Stimulated activated CD4-positive, alpha-beta T cell treated with anti-CD3 and anti-CD28 coated beads, Interleukin-12 subunit alpha, Interleukin-12 subunit beta, amount 100 ng/mL, for 4 hours (primary cell): ENCODE measurements at regions not wholly inside any gene's neighbourhood (a gene's known extent, or its start where the extent isn't known, plus 50 kb on each side); places are given as distances from the start of the nearest gene placed in this dataset.
"Not testable (repeated sequence)": the region's sequence is repeated elsewhere in the genome, so short reads cannot be mapped to it uniquely, and the experiment has no call there.

Experiments used
- DNase-seq: peaks from one replicate; pipeline ENCODE4 v3.0.0-alpha.2; 2020

- not testable (repeated sequence) for DNase-seq
These were observed 133.4 kb upstream of the KCNJ18 start for GRCh38 chr17:21558921-21559320.

DNA sequence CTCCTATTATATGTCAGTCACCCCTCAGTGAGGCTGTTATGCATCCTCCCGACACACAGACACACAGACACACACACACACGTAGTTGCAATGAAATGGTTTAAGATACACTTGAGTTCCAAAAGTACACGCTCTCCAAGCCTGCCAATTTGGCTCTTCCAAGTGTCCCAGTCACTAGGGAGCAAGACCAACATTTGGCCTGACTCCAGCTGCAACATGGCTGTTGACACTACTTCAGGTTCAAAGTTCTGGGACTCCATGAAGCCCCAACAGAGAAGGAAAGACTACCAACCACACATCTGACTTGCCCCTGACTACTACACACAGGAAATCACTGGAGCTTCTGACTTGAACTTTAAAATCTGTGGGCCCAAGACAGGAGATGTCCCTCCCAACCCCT is 128.1 kb upstream of the KCNJ18 start:
- no peak for DNase-seq

DNA sequence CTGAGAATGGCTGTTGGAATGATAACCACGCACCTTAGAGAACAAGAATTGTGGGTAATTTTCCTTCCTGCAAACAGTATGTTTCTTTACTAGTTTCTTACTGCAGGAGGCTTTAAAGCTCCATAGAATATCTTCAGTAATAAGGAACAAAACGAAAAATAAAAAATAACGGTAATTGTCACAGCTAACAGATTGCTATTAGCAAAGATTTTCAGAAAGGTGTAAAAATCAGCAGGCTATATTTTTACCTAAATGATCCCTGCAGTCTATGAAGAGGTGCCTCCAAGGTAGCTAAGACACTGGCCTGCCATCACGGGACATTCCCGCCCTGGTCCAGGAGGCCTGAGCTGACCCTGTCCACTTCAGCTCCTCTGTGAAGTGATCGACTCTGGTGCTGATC is 127.6 kb upstream of the KCNJ18 start:
- not testable (repeated sequence) for DNase-seq

GRCh38 chr17:21570427-21570826 is 121.9 kb upstream of the KCNJ18 start:
- DNase-seq, result not testable (repeated sequence)

GRCh38 chr17:21572148-21572547 is 120.2 kb upstream of the KCNJ18 start:
- DNase-seq, result not testable (repeated sequence)

DNA sequence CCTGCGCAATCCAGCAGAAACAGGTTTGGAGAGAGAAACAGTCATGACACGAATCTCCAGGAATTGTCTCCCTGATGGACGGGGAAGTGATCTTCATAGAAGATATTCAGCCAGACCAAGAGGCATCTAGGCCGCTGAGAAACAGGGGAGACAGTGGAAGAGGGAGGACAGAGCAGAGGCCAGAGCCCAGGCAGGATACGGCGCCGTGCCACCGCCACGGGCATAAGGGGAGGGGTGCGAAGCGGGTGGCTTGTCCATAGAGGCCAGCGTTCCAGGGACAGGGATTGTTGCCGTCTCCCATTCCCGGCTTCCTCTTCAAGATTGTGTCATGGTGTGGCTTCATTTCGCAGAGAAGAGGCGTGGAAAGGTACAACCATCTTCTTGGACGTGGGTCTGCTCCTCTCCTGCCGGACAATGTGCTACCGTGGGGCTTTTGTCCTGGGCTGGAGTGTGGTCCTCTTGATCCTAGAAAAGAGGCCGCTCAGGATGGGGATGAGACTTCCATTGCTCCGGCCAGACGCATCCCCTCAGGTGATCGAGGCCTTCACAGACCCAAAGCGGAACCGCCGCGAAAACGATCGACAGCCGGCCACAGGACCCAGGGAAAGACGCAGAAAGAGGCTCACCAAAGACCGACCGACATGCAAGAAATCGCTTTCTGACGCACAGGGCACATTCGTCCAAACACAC is 118.9 kb upstream of the KCNJ18 start:
- DNase-seq, result not testable (repeated sequence)

GRCh38 chr17:21573961-21574610 is 118.2 kb upstream of the KCNJ18 start:
- DNase-seq, result peak; percentile 43

- DNase-seq, result not testable (repeated sequence)
These were observed 117.6 kb upstream of the KCNJ18 start for GRCh38 chr17:21574611-21575255.

DNA sequence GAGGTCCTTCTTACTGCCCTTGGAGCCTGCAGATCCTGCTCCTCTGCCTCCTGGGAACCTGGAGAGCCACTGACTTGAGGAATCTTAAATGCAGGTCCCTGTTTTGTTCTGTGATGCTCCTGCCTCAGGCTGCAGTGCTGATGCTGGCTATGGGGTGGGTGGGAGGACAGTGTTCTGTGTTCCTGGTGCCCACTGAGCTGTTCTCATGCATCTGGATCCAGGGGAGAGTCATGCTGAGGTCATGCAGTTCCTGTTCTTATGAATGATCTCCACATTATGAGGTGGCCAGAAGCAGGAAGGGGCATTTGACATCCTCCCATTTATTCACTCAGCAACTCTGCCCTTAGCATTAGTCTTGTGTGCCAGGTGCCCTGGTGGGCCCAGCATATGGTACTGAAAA is 113.5 kb upstream of the KCNJ18 start:
- not testable (repeated sequence) for DNase-seq

DNA sequence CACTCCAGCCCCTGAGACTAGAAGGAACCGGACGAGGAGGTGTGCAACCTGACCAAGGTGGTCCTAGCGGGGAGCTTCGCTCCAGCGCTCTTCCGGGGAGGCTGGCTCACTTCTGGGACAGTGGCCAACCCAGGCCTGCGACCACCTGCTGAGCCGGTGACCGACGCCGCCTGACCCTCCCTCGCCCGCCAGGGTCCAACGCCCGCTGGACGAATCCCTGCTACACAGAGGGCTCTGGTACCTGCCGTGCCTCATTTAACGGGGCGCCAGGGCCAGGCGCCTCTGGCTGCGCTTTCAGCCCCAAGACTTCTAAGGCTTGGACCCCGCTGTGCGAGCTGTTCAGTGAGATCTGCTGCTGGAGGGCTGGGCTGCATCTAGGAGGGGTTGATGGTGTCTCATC is 99.5 kb upstream of the KCNJ18 start:
- no peak for DNase-seq

GRCh38 chr17:21593452-21594105 is 98.7 kb upstream of the KCNJ18 start:
- DNase-seq, result not testable (repeated sequence)

- no peak for DNase-seq
These were observed 97.2 kb upstream of the KCNJ18 start for GRCh38 chr17:21595086-21595485.

- DNase-seq, result no peak
These were observed 90.1 kb upstream of the KCNJ18 start for GRCh38 chr17:21602176-21602575.

DNA sequence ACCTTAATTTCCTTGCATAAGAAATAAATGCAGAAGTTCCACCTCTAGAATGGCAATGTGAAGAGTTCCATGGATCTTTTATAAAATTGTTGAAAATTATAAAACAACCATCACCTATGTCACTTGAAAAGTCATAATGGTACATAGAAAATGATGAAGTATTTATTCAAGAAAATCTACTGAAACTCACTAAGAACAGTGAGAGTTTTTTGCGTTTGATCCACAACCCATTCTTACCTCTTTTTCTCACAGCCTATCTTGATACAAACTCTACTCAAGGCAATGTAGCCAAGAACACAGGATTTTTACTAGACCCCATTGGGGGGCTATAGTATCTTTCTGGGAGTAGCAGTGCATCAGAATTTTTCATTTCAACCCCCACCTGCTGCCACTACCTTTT is 89.0 kb upstream of the KCNJ18 start:
- DNase-seq, result not testable (repeated sequence)

DNA sequence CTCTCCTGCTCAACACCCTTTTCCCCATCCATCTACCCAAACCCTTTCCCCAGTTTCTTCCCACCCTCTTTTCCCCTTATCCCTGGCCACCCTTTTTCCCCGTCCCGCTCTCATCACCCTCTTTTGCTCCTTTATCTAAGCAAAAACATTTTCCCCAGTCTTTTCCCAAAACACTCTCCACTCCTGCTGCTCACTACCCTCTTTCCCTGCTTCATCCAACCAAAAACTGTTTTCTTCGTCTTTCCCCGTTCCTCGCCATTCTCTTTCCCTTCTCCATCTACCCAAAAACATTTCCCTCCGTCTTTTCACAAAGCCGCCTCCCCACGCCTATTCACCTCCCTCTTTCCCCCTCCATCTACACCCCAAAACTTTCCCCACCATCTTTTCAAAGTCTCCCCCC is 80.9 kb upstream of the KCNJ18 start:
- not testable (repeated sequence) for DNase-seq

- not testable (repeated sequence) for DNase-seq
These were observed 79.9 kb upstream of the KCNJ18 start for GRCh38 chr17:21612123-21613070.

DNA sequence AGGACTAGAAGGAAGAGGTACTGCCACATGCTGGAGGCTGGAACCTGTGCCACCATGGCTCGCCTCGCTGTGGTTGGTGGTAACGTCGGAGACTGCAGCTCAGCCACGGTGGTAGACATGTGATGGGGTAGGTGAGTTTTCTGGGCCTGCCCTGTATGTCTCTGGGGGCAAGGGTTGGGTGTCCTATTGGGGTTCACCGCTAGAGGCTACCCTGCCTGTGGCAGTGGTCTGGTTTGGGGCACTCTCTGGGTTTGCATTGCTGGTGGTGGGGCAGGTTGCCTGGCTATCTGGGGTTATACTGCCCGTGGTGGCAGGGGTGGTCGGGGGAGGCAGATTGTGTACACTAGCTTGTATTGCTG is 79.3 kb upstream of the KCNJ18 start:
- DNase-seq, result no peak

GRCh38 chr17:21626987-21627386 is 65.3 kb upstream of the KCNJ18 start:
- not testable (repeated sequence) for DNase-seq
